ENCODE measurements at regions not wholly inside any gene's neighbourhood (a gene's known extent, or its start where the extent isn't known, plus 50 kb on each side); places are given as distances from the start of the nearest gene placed in this dataset.

DNA sequence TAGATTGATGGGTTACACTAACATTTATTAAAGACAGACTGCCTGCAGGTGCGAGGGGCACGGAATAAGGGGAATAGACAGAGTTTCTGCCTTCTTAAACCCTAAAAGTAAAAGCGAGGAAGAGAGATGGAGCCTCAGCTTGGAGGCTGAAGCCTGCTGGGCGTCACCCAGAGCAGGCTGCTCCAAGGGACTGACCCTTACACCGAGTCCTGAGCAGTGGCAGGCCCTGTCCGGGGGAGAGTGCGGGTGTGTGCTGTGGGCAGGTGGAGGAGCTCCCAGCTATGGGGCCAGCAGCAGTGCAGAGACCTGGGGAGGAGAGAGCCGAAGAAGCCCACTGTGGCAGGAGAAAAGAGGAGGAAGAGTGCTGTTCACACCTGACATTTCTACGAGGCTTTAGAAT lies 86.4 kb downstream of the SOX1 start (continued):
- no peak for TF ChIP-seq ZNF114 (CRISPR knock-in tag; IDR thresholded peaks at IDR 0.05)
- TF ChIP-seq EZH2 (IDR thresholded peaks at IDR 0.05; ENCODE audit: low read depth, unreplicated experiment): no peak
- TF ChIP-seq ZNF331 (CRISPR knock-in tag; IDR thresholded peaks at IDR 0.05; ENCODE audit: low read depth): no peak
- no peak for TF ChIP-seq POLR2AphosphoS5 (IDR thresholded peaks at IDR 0.05; ENCODE audit: low read depth)
- TF ChIP-seq CREB1 (CRISPR knock-in tag; IDR thresholded peaks at IDR 0.05; ENCODE audit: low read depth): no peak
- no peak for TF ChIP-seq CTCF (conservative IDR thresholded peaks at IDR 0.05; ENCODE audit: low read depth in 2 of 2)
- TF ChIP-seq, protein P1, sequence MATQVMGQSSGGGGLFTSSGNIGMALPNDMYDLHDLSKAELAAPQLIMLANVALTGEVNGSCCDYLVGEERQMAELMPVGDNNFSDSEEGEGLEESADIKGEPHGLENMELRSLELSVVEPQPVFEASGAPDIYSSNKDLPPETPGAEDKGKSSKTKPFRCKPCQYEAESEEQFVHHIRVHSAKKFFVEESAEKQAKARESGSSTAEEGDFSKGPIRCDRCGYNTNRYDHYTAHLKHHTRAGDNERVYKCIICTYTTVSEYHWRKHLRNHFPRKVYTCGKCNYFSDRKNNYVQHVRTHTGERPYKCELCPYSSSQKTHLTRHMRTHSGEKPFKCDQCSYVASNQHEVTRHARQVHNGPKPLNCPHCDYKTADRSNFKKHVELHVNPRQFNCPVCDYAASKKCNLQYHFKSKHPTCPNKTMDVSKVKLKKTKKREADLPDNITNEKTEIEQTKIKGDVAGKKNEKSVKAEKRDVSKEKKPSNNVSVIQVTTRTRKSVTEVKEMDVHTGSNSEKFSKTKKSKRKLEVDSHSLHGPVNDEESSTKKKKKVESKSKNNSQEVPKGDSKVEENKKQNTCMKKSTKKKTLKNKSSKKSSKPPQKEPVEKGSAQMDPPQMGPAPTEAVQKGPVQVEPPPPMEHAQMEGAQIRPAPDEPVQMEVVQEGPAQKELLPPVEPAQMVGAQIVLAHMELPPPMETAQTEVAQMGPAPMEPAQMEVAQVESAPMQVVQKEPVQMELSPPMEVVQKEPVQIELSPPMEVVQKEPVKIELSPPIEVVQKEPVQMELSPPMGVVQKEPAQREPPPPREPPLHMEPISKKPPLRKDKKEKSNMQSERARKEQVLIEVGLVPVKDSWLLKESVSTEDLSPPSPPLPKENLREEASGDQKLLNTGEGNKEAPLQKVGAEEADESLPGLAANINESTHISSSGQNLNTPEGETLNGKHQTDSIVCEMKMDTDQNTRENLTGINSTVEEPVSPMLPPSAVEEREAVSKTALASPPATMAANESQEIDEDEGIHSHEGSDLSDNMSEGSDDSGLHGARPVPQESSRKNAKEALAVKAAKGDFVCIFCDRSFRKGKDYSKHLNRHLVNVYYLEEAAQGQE (IDR thresholded peaks at IDR 0.05; ENCODE audit: unreplicated experiment): no peak
- TF ChIP-seq JUNB (IDR thresholded peaks at IDR 0.05; ENCODE audit: unreplicated experiment): no peak

DNA sequence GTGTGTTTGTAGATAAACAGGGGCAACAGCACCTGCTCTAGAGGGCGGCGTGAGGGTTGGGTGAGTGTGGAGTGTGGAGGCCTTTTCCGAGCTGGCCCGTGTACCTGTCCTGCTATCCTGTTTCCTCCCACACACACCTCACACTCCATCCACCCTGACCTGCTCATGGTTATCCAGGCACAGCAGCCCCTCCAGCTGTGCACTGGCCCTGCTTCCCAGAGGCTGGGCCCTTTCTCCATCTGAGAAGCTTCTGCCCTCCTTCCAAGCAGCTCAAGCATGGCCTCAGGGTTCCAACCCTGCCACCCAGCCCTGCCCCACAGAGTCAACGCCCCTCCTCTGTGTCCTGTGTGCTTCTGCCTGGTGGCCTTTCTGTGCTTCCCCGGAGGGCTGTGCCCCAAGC lies 86.9 kb downstream of the SOX1 start:
- no peak for TF ChIP-seq CREB1 (CRISPR knock-in tag; IDR thresholded peaks at IDR 0.05; ENCODE audit: low read depth)
- TF ChIP-seq ZNF462 (CRISPR knock-in tag; IDR thresholded peaks at IDR 0.05): no peak
- no peak for TF ChIP-seq ZNF114 (CRISPR knock-in tag; IDR thresholded peaks at IDR 0.05)
- no peak for TF ChIP-seq ZNF331 (CRISPR knock-in tag; IDR thresholded peaks at IDR 0.05; ENCODE audit: low read depth)
- no peak for TF ChIP-seq NANOG (IDR thresholded peaks at IDR 0.05; ENCODE audit: borderline replicate concordance)
- TF ChIP-seq ETS1 (IDR thresholded peaks at IDR 0.05): no peak
- H3K27ac Mint-ChIP-seq: no peak overlapping the region

More for the DNA sequence above, 86.9 kb downstream of the SOX1 start:
- no peak overlapping the region for H3K4me3 ChIP-seq
- peaks cover 11% of the 10 kb centered on the region for H3K4me1 Mint-ChIP-seq
- no peaks in the 10 kb centered on the region for H4K20me1 ChIP-seq (replicated peaks; ENCODE audit: insufficient read depth)
- H3K36me3 Mint-ChIP-seq (ENCODE audit: low read depth): peaks cover 16% of the 10 kb centered on the region
- ATAC-seq: no peak
- no peak overlapping the region for H3K27ac ChIP-seq (ENCODE audit: low read depth)
- H2AFZ ChIP-seq: no peak overlapping the region
- no peak for DNase-seq (ENCODE audit: low spot score)
- no peaks in the 10 kb centered on the region for H3K79me2 ChIP-seq (replicated peaks; ENCODE audit: insufficient read depth)
- peaks cover 4% of the 10 kb centered on the region; the same call in 1 of the 2 replicates for H3K9me2 ChIP-seq (ENCODE audit: insufficient read depth)
- H3F3A ChIP-seq (replicated peaks; ENCODE audit: low read depth): no peaks in the 10 kb centered on the region
- H3K4me2 ChIP-seq: no peak overlapping the region
- H3K9me3 Mint-ChIP-seq: peaks cover 21% of the 10 kb centered on the region
- peaks cover 9% of the 10 kb centered on the region for H3K27me3 Mint-ChIP-seq (ENCODE audit: insufficient read depth, low read depth, poor library complexity)
- H3K36me3 ChIP-seq (ENCODE audit: insufficient read depth): no peaks in the 10 kb centered on the region; the same call in 1 of the 2 replicates
- peaks cover 2% of the 10 kb centered on the region for H3K4me1 ChIP-seq (ENCODE audit: insufficient read depth)
- H3K4me3 Mint-ChIP-seq: no peak overlapping the region
- H3K27me3 ChIP-seq (ENCODE audit: insufficient read depth): no peaks in the 10 kb centered on the region

Measured in GM23338 (cell line).